NB4 (cell line): ENCODE measurements at regions not wholly inside any gene's neighbourhood (a gene's known extent, or its start where the extent isn't known, plus 50 kb on each side); places are given as distances from the start of the nearest gene placed in this dataset.

Experiments
- CTCF ChIP-seq: IDR thresholded peaks from one replicate; pipeline ENCODE4 v1.5.1; 2012; ENCODE audit warnings: low read depth, low read length
- MAX ChIP-seq: IDR thresholded peaks from 2 replicates; pipeline ENCODE4 v1.6.1; 2011; ENCODE audit warnings: low read depth, low read length
- MYC ChIP-seq: IDR thresholded peaks from 2 replicates; pipeline ENCODE4 v1.6.1; 2011; ENCODE audit warnings: low read depth, low read length
- POLR2A ChIP-seq: IDR thresholded peaks from 2 replicates; pipeline ENCODE4 v1.6.1; 2011; ENCODE audit warnings: mild to moderate bottlenecking; ENCODE audit not compliant: insufficient read length; ENCODE audit errors: extremely low read depth

DNA sequence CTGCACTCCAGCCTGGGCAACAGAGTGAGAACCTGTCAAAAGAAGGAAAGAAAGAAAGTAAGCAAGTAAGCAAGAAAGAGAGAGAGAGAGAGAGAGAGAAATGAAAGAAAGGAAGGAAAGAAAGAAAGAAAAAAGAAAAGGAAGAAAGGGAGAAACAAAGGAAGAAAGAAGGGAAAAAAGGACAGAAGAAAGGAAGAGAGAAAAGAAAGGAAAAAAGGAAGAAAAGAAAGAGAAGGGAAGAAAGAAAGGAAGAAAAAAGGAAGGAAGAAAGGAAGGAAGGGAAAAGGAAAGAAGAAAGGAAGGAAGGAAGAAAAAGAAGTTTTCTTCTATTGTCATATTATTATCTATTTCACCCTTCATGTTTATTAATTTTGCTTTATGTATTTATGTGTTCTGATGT is 251.1 kb upstream of the CD180 start:
- TF ChIP-seq CTCF (no peak), MYC (no peak), POLR2A (no peak), MAX (no peak)
